Thyroid gland (tissue), 4 donors: ENCODE measurements at regions not wholly inside any gene's neighbourhood (a gene's known extent, or its start where the extent isn't known, plus 50 kb on each side); places are given as distances from the start of the nearest gene placed in this dataset.
"Not testable (repeated sequence)": the region's sequence is repeated elsewhere in the genome, so short reads cannot be mapped to it uniquely, and the experiment has no call there.

Experiments
- POLR2A ChIP-seq, 2 donors: fragments of 450-650 bp; IDR thresholded peaks; one replicate each; pipeline ENCODE4 v1.6.1; 2017; ENCODE audit warnings: antibody characterized with exemption in 2 of 2, mild to moderate bottlenecking in 2 of 2, moderate library complexity in 1 of 2
- TF ChIP-seq, protein P1 (sequence below), 6 experiments: fragments of 200-600 bp in 3 of 6; fragments of 450-650 bp in 3 of 6; sonication (generic) in 3 of 6; IDR thresholded peaks; one replicate each; pipeline ENCODE4 v1.5.1; 2016 to 2019; ENCODE audit warnings: antibody characterized with exemption in 6 of 6, mild to moderate bottlenecking in 2 of 6, inconsistent platforms in 1 of 6, moderate library complexity in 1 of 6

DNA sequence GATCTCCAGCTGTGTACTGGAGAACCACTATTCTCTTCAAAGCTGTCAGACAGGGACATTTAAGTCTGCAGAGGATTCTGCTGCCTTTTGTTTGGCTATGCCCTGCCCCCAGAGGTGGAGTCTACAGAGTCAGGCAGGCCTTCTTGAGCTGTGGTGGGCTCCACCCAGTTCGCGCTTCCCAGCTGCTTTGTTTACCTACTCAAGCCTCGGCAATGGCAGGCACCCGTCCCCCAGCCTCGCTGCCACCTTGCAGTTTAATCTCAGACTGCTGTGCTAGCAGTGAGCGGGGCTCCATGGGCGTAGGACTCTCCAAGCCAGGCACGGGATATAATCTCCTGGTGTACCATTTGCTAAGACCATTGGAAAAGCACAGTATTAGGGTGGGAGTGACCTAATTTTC lies 145.5 kb downstream of the LAS1L start:
- TF ChIP-seq, protein P1, sequence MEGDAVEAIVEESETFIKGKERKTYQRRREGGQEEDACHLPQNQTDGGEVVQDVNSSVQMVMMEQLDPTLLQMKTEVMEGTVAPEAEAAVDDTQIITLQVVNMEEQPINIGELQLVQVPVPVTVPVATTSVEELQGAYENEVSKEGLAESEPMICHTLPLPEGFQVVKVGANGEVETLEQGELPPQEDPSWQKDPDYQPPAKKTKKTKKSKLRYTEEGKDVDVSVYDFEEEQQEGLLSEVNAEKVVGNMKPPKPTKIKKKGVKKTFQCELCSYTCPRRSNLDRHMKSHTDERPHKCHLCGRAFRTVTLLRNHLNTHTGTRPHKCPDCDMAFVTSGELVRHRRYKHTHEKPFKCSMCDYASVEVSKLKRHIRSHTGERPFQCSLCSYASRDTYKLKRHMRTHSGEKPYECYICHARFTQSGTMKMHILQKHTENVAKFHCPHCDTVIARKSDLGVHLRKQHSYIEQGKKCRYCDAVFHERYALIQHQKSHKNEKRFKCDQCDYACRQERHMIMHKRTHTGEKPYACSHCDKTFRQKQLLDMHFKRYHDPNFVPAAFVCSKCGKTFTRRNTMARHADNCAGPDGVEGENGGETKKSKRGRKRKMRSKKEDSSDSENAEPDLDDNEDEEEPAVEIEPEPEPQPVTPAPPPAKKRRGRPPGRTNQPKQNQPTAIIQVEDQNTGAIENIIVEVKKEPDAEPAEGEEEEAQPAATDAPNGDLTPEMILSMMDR (IDR thresholded peaks at IDR 0.05), result not testable (repeated sequence)
- TF ChIP-seq POLR2A (IDR thresholded peaks at IDR 0.05), result not testable (repeated sequence)
